Suppressor macrophage treated with lipopolysaccharide for 4 hours (primary cell): ENCODE measurements at regions not wholly inside any gene's neighbourhood (a gene's known extent, or its start where the extent isn't known, plus 50 kb on each side); places are given as distances from the start of the nearest gene placed in this dataset.

ENCODE experiments used
- DNase-seq: peaks from one replicate; pipeline ENCODE4 v3.0.0-alpha.2; 2020

GRCh38 chr11:80455818-80456217 is 1015.0 kb upstream of the TENM4 start:
- no peak for DNase-seq

GRCh38 chr11:80451105-80451504 is 1010.3 kb upstream of the TENM4 start:
- DNase-seq, result no peak

GRCh38 chr11:80448709-80449108 is 1007.9 kb upstream of the TENM4 start:
- DNase-seq, result no peak

GRCh38 chr11:80443177-80443576 is 1002.3 kb upstream of the TENM4 start:
- DNase-seq, result no peak

GRCh38 chr11:80441821-80442220 is 1001.0 kb upstream of the TENM4 start:
- DNase-seq, result no peak

DNA sequence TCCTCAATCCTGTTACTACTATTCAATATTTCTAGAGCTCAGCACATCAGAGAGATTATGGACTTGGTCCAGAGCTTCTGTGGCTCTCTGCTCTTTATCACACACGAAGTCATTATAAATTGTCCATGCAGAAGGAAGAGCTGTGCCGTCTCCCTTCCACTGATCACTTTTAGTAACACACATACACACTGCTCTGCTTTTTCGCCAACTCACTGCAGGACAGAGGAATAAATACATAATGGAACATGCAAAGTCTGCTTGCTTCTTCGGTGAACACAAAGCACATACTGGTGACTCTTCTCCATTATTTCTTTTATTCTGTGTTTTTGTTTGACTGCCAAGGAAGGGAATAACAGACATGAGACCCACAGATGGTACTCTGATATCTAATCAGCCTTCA is 1000.0 kb upstream of the TENM4 start:
- DNase-seq, result no peak

DNA sequence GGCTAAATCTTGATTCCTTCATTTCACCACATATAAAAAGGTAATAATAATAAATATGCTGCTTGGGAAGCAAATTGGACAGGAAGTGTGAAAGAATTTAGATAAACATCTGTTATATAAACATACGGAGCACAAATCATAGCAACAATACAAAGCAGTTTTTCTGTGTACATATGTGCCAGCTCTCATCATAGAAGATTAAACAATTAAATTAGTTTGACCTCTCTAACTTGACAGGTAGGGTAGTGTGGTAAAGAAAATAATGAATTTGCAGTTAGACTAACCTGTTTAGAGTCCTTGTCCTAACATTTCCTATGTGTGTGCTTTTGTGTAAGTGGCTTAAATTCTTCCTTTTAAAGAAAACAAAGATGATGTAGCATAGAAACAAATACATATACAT is 995.7 kb upstream of the TENM4 start:
- DNase-seq, result no peak

DNA sequence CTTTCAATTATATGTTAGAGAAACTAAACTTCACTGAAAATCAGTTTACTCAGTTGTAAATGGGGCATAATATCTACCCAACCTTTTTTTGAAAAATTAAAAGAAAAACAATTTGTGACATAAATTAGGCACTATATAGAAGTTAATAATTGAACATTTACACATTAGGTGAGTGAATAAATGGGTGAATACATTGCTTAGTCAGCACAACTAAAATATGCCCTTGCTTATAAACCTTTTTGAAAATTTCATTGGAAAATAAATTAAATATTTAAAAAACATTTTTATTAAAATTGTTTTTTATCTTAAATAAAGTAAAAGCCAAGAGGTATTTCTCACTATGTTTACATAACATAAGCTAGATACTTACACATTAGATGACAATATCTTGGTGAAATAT is 994.5 kb upstream of the TENM4 start:
- DNase-seq, result no peak

- DNase-seq, result no peak
These were observed 991.2 kb upstream of the TENM4 start for GRCh38 chr11:80432057-80432456.

- DNase-seq, result no peak
These were observed 983.3 kb upstream of the TENM4 start for GRCh38 chr11:80424012-80424695.

- DNase-seq, result no peak
These were observed 979.5 kb upstream of the TENM4 start for GRCh38 chr11:80420374-80420773.

- DNase-seq, result no peak
These were observed 976.9 kb upstream of the TENM4 start for GRCh38 chr11:80417681-80418080.

DNA sequence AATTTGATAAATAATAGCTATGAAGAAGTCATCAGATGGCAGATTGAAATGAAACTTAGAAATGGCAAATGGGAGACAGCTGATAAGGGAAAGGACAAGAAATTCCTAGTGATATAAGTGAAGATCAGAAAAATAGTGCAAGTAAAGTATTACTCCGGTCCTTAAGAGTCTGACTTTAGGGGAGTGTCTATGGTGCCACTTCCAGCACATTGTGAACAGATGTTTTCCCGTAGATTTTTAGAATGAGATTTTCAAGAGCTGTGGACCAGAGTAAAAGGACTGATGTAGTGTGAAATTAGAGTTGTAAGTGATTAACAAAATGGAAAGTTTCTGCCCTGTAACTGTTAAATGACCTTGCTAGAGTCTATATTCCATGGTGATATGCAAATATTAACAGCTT is 974.8 kb upstream of the TENM4 start:
- no peak for DNase-seq

- DNase-seq, result no peak
These were observed 973.6 kb upstream of the TENM4 start for GRCh38 chr11:80414181-80415165.

- DNase-seq, result no peak
These were observed 971.8 kb upstream of the TENM4 start for GRCh38 chr11:80412604-80413003.

GRCh38 chr11:80393210-80393609 is 952.4 kb upstream of the TENM4 start:
- no peak for DNase-seq

DNA sequence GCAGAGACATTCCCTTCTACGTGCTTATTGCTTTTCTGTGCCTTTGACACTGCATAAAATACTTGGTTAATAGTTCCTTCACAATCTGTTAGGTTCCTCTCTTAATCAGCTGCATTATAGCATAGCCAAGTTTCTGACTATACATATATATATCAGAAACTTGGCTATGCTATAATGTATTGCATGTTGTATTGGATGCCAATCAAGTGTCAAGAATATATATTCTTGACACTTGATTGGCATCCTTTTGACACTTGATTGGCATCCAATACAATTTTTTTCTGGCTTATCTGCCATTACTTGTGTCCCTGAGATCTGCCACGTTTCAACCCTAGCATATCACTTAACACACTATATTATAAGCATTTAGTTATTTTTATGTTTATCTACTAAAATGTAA is 949.7 kb upstream of the TENM4 start:
- DNase-seq, result no peak

GRCh38 chr11:80388536-80388935 is 947.7 kb upstream of the TENM4 start:
- DNase-seq, result no peak

DNA sequence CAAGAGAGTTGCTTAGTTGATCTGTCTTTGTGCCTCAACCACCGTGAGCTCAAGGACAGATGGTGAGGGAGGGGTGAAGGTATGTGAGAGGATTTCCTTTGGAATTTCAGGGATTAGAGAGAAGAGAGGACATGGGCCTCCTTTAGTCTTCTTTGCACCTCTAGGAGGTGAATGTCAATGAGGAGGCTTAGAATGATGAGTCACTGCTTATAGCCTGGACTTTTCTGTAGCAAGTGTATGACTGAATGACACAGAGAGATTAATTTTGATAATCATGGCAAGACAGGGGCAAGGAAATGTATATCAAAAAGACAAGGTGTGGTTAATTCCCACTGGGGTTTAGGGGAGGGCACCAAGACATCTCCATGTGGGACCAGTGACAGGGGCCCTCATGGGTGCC is 947.3 kb upstream of the TENM4 start:
- DNase-seq, result no peak

GRCh38 chr11:80383655-80384054 is 942.8 kb upstream of the TENM4 start:
- DNase-seq, result no peak

DNA sequence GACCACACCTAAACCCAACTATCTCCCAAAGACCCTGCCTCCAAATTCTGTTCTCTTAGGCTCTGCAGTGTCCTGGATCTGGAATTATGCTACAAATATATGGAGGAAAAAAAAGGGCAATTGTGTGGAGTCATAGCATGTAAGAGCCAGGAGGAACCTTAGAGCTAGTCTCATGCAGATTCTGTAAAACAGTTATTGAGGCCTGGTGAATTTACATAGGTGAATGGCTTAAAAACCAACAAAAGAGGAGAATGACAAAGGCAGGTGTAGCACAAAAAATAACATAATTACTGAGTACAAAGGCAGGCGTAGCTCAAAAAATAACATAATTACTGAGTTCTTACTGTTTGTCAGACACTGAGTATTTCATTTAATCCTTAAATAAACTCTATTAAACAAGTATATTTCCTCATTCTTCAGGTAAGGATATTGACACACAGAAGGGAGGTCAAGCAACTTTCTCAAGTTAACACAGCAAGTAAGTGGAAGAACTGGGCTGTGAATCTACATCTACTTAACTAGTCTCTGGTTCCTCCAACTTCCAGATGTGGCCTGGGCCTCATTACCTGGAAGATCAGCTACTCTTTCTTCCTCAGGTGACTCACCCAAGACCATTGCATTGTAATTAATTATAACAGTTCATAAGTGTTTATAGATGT is 938.9 kb upstream of the TENM4 start:
- DNase-seq, result no peak

DNA sequence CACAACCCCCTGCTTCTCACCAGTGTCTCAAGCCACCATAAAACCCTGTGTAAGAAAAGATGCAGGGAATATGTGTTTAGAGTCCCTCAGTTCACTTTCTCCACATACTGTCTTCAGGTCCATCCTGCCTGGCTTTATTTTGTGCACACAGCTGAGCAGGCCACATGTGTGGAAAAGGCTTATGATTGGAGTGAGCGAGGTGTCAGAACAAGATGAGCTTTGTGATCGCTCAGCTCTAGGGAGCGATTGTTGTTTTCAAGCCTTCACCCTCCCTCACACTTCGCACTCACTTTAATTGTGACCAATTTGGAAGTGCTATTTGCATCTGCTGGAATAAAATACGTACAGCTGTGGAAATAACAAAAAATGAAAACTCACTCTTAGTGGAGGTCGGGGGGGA is 931.1 kb upstream of the TENM4 start:
- no peak for DNase-seq

- no peak for DNase-seq
These were observed 925.1 kb upstream of the TENM4 start for GRCh38 chr11:80365980-80366379.
